Astrocyte of the hippocampus (primary cell): ENCODE measurements at regions not wholly inside any gene's neighbourhood (a gene's known extent, or its start where the extent isn't known, plus 50 kb on each side); places are given as distances from the start of the nearest gene placed in this dataset.

ENCODE experiments used
- DNase-seq: peaks from one replicate; pipeline ENCODE4 v3.0.0; 2011; ENCODE audit warnings: low read depth, low spot score

DNA sequence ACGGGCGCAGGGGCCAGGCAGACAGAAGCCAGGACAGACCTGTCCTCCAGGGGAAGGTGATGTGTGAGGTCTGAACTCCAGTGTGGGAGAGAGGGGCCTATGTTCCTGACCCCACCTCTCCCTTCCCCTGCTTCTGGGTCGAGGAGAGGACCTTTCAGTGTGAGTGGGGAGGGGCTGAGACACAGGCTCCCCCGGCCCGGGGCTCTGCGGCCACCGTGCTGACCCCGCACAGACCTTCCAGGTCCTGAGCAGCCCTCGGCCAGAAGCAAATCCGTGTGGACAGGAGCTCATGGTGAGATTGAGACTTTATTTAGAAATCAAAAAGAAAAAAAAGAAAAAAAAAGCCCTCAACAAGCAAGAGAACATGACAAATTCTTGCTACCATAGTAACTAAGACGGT is 680.5 kb downstream of the BRD1 start:
- no peak for DNase-seq

DNA sequence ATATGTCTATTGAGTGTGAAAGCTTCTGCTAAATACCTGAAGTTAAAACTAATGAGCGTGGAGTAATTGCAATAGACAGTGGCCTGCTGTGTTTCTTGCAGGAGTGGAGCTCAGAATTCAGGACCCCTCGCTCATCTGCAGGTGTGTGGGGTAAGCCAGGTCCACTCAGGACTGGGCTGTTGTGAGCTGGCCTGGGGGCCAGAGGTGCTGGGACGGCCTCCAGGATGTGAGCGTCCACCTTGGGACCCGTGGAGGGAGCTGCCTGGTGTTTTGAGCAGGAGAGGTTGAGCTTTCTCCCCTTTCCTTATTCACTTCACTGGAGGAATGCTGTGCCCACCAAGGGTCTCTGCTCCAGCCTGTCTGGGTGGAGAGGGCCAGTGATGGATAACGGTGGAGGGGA is 681.2 kb downstream of the BRD1 start:
- no peak for DNase-seq

DNA sequence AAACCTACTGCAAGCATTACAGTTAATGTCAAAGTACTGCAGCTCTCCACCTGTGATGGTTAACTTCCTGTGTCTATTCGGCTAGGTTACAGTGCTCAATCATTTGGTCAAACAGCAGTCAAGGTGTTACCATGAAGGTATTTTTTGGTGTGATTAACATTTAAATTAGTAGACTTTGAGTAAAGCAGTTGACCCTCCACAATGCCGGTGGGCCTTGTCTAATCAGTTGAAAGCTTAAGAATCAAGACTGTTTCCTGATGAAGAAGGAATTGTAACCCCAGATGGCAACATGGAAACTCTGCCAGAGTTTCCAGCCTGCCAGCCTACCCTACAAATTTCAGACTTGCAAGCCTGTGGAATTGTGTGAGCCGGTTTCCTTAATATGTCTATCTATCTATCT is 683.9 kb downstream of the BRD1 start:
- no peak for DNase-seq

DNA sequence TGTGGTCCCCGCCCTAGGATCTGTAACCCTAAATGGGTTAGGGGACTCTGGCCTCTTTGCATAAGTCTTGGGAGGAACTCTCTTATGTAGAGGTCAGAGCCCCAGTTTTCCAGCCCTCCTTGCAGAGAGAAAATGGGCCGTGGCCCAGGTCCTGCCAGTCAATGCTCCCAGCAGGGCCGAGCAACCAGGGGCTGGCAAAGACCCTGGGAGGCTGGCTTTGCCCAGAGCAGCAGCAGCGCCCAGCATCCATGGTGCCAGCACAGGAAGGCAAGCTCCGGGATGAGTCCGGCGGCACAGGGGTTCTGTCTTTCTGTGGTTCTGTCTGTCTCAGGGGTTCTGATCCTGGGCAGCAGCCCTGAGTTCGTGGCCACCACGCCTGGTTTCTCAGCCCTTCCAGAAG is 684.8 kb downstream of the BRD1 start:
- no peak for DNase-seq

DNA sequence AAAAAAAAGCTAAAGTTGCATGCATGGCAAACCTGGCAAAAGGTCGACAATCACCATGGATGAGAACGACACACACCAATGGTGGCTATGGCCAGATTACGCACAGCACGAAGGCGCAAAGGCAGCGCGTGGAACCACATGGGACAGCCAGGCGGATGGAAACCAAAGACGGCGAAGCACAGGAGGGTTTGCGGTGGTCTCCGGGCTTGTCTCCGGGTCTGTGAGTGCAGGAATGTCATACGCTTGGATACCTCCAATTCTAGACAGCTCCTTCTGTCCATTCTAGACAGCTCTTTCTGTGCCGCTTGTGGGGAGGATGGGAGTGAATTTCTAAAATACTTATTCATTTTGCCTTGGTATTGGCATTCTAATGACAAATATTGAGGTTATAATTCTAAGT is 685.4 kb downstream of the BRD1 start:
- DNase-seq: no peak

DNA sequence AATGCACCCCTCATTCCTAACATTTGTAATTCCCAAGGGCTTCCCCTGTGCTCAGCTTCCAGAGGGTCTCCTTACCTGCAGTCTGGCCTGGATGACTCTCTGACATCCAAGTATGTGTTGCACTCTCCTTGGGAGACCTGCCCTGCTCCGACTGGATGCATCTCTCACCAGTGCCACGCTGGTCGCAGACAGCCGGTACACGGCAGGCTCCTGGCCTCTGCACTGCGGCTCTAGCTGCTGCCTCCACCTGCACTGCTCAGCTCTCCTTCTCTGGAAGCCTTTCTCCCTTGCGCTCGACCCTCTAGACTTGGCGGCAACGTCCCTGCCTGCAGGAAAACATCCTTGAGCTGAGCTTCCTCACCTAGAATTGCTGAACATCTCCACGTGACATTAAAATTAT is 685.9 kb downstream of the BRD1 start:
- DNase-seq: no peak

DNA sequence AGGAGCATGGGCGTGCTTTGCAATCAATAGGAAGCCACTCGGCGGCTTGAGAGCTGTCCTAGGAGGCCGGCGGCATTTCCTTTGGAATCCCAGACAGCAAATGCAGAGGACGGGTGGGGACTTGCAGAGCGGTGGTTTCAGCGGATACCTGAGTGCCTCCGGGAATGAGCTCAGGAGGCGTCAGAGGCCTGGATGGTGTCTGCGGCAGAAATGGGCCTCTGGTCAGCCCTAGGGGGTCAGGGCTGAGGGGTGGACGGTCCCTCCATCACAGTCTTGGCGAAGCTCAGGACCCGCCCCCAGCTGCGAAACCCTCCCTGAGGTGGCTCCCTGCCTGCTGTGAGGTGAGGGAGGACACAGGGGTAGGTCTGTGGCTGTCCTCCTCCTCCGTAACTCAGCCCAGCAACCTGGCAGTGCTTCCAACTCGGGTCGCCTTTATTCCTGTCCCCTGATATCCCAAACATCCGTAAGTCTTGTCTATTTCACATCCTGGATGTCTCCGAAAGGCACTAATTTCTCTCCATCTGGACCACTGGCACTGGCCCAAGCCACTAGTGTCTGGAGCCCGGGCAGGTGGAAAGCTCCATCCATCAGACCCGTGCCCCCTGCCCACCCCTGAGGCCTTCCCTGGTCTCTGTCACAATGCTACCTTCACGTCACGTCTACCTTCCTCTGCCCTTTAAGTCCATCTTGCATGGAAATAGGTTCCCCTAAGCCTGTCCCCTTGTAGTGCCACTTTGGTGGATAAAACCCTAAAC is 686.6 kb downstream of the BRD1 start:
- DNase-seq: no peak

DNA sequence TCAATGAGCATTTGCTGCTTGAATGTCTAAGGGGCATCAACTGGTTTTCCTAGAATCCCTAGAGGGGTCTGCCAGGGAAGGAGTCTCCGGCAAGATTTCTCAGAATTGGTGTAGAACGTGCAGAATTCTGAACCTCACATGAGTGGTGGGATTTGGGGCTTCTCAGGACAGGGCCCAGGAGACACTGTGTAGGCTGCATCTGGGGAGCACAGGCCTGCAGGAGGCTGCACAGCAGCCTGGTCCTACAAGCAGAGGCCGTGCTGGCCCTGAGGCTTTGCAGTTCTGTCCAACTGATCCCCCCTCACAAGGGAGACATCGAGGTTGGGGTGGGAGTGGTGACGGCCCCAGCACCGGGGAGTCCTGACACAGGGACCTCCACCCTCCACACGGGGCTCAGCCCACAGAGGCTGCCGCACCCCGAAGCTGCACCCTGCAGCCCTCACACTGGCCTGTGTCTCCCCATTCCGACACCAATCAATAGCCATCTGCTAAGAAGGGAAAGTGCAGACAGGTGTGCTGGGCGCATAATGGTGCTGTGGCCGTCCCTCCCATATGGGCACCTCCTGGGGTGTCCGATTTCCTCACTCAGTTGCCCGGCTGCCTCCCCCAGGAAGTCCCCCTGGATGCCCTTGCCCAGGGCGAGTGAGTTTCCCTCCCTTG is 688.1 kb downstream of the BRD1 start:
- no peak for DNase-seq

DNA sequence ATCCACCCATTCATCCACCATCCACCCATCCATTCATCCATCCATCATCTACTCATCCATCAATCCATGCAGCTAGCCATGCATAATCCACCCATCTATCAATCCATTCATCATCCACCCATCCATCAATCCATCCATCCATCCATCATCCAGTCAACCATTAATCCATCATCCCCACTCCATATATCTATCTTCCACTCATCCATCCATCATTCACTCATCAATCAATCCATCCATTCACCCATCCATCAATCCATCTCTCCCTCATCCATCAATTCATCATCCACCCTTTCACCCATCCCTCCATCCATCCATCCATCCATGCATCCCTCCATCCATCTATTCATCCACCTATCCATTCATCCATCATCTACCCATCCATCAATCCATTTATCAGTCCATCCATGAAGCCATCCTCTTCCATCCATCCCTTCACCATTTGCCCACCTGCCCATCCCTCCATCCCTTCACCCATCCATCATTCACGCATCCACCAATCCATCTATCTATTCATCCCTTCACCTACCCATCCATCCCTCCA is 689.4 kb downstream of the BRD1 start:
- DNase-seq: no peak

DNA sequence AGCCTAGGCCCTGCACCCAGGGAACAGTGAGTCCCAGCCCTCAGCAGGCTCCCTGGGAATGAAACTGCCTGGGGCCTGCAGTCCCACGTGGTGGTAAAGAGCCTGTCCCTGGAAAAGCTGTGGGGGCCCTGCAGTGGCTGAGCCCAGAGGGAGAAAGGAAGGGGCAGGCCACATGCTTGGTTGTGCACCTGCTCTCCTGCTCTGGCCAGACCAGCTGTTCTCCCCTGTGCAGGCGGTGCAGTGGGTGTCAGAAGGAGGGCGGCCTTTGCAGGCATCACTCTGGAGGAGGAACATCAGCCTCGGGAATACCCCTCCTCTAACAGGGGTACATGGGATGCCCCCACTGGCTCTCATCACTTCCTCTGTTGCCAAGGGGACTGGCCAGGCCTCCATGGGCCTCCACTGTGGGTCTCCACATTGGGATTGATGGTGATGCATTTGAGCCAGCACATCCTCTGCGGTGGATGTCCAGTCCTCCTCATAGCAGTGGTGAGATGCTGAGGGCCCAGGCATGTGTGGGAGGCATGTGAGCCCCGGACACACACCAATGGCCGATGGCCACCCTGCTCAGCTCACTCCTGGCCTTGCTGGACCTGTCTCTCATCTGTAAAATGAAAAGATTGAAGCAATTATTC is 690.4 kb downstream of the BRD1 start:
- DNase-seq: no peak

DNA sequence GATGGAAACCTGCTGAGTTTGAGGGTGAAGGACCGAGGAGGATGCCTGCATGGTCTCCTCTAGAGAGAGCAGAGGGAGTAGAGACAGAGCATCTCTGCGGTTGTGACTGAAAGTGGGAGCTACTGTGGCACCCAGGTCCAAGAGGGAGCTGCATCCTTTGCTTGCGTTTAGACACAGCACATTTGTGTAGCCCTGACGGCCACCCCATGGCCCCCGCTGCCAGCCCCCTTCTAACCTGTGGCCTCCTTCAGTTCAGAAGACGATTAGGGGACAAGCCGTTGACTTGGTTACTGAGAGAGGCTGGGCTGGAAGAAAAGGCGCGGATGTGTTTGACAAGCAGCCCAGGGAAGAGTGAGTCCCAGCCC is 690.9 kb downstream of the BRD1 start:
- no peak for DNase-seq

DNA sequence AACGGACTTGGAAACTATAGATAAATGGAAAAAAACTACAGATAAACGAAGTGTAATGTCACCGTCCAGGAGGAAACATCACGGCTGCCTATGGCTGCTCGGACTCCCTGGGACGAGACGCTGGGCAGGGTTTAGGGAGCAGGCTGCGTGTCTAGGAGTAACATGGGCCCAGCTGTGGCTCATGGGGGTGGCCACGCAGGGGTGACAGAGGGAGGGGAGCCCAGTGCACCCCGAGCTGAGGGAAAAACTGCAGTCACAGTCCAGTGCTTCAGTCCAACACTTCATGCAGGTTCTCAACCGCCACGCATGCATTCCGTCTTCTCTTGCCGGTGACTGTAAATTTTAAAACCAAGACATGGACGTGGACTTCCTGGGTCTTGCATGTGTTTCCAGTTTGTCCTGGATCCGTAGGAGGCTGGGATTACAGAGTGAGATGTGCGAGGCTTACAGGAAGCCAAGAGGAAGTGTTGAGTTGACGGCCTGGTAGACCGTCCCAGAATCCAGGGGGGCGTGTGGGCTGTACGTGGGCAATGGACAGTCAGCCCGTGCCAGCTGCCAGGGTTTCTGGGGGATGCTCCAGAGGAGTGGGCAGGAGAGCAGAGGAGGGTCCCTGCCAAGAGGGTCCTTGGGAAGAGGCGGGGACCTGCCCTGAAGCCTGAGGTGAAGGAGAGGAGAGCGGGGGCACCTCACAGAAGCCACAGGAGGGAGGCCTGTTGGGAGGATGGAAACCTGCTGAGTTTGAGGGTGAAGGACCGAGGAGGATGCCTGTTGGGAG is 691.4 kb downstream of the BRD1 start:
- DNase-seq: no peak

DNA sequence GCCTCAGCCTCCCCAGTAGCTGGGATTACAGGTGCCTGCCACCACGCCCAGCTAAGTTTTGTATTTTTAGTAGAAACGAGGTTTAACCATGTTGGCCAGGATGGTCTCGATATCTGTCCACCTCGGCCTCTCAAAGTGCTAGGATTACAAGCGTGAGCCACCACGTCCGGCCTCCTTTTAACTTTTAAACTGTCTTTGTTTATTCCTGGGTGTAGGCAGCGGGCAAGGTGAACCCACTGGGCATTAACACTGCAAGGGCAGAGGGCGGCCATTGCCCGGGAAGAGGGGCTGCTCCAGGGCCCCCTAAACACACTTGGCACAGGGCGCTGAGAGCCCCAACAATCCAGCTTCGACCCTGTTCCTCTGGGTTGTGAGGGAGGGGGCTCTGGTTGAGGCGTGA is 693.6 kb downstream of the BRD1 start:
- no peak for DNase-seq

DNA sequence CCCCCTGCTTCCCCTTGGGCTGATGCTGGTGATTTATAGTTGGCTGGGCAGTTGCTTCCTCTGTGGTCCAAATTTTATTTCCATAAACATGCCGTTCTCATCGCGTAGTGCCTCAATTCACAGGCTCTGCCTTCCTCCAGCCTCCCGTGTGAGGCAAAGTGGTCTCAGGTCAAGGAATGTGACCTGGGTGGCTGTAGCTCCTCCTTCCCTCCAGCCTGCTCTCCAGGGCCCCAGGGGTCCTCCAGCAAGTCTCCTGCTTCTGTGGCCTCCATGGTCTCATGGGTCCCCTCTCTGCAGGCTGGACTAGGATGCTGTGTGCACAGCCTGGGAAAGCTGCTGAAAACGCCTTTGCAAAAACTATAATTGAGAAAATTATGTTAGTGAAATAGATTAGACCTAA is 694.1 kb downstream of the BRD1 start:
- DNase-seq: no peak

DNA sequence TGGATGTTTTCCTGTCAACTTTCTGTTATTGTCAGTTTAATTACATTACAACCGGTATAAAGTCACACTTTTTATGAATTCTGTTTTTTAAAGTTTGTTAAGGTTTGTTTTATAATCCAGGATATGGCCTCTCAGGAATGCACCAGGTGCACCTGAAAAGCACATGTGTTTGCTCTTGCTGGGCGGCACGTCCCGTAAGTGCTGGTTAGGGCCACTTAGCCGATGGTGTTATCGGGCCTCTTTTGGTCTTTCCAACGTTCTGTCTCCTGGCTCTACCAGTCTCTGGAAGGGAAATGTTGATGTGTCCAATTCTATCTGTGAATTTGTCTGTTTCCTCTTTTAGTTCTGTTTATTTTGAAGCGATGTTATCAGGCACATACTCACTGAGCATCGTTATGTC is 695.7 kb downstream of the BRD1 start:
- no peak for DNase-seq

DNA sequence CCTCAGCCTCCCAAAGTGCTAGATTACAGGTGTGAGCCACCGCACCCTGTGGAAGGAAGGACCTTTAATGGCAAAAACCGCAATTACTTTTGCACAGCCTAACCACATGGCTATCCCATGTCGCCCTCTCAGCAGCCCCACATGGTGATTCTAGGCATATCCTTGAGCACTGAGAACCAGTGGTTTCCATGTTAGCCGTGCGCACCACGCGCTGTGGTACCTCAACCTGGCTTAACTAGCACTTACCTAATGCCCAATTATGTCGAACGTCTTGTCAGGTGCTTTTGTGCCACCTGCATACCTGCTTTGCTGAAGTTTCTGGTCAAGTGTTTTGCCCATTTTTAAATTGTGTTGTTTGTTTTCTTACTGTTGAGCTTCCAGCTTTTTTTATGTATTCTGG is 697.9 kb downstream of the BRD1 start:
- no peak for DNase-seq

DNA sequence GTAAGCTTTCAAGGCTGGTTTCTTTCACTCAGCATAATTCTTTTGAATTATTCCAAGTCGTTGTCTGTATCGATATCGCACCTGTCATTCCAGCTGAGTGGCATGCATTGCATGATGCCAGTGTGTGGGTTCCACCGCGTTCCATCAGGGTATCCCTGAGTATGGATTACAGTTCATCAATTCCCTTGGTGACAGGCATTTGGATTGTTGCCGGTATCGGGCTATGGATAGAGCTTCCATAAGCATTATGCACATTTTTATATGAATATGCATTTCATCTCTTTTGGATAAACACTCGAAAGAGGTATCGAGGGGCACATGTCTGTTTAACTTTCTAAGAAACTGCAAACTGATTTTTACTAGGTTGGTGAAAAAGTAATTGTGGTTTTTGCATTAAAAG is 698.8 kb downstream of the BRD1 start:
- DNase-seq: no peak

DNA sequence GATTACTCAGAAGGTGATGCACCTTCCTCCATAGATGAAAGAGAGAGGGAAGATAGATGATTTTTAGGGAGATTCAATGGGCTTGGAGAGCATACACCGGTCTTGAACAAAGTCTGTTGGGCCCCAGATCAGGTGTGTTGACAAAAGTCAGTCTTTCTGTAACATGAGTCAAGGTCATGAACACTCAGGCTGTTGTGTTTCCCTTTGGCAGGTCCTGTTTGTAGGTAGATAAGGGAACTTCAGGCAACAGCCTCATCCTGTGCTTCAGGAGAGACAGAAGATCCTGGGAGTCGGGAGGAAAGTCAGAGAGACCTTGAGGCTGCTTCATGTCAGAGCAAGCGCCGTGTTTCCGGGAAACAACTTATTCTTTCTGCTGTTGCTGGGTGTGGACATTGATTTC is 703.1 kb downstream of the BRD1 start:
- DNase-seq: no peak

DNA sequence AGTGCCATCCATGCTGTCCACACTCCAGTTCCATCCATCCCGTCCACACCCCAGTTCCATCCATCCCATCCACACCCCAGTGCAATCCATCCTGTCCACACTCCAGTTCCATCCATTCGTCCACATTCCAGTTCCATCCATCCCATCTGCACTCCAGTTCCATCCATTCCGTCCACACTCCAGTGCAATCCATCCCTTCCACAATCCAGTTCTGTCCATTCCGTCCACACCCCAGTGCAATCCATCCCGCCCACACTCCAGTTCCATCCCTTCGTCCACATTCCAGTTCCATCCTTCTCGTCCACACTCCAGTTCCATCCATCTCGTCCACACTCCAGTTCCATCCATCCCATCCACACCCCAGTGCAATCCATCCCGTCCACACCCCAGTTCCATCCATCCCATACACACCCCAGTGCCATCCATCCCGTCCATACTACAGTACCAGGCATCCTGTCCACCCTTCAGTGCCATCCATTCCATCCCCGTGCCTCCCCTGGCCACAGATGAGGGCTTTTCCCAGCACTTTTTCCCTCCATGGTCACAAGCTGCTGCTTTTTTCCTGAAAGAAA is 704.0 kb downstream of the BRD1 start:
- DNase-seq: no peak

DNA sequence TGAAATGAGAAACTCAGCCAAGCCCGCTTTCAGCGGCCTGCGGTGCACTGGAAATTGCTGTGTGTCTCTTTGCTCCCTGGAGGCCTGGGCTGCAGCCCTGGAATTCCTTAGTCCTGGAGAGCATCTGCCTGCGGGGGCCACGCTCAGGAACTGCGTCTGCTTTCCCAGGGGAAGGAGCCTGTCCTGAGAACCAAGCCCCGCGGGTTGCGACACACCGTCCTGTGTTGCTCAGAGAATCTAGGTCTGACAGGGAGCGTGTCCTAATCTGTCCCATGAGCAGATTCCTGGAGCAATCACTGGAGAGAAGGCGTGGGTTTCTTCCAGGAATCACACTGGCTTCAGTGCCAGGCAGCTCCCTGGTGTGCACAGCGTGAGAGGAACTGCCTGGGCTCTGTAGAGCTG is 708.1 kb downstream of the BRD1 start:
- no peak for DNase-seq

DNA sequence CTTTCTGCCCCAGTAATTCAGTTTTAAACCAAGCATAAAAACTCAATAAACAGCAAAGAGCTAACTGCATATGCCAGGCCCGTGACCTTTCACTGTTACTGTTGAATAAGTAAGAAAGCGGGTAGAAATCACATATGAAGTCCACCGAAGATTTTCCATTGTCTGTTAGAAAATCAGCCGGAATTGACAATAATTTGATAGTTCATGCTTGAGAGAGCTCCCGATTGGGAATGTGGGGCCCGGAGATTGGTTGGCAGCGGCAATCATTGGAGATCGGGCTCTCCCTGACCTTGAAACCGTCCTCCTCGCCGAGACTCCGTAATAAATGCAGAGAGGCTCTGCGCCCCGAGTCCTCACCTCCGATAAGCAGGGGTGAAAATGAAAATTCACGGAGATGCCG is 709.6 kb downstream of the BRD1 start:
- DNase-seq: no peak

DNA sequence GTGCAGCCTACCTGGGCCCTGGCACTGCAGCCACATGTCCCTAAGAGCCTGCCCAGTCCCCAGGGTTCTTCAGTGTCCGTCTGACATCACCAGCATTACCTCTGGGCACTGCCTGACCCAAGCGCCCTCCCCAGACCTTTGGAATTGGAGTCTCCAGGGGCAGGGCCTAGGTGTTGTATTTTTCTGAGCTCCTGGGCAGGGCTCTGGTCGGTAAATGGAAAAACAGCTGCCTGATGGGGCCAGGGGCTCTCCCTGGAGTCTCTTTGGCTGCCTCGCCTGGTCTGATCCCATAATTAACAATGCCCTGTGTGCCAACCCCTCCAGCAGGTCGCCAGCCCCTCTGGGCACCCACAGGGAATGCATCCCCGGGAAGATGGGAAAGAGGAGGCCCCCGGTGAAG is 710.2 kb downstream of the BRD1 start:
- no peak for DNase-seq
